ENCODE measurements at regions not wholly inside any gene's neighbourhood (a gene's known extent, or its start where the extent isn't known, plus 50 kb on each side); places are given as distances from the start of the nearest gene placed in this dataset.

- H3K9ac ChIP-seq (ENCODE audit: low read depth, low read length): no peak overlapping the region
- H3K27me3 ChIP-seq (ENCODE audit: control insufficient read depth, insufficient read depth, low read length): no peaks in the 10 kb centered on the region
- H3K9me3 ChIP-seq (ENCODE audit: control insufficient read depth, insufficient read depth, low read length): no peaks in the 10 kb centered on the region
- no peaks in the 10 kb centered on the region for H3K36me3 ChIP-seq (ENCODE audit: control insufficient read depth, insufficient read depth, low read length)
- H3K4me1 ChIP-seq (ENCODE audit: control insufficient read depth, insufficient read depth, low read length): no peaks in the 10 kb centered on the region
- H3K4me3 ChIP-seq (ENCODE audit: low read depth, low read length): no peak overlapping the region
Observed at GRCh38 chr4:96003951-96004740, 164.3 kb downstream of the PDHA2 start.

GRCh38 chr4:96009427-96010119 lies 169.7 kb downstream of the PDHA2 start:
- Histone ChIP-seq H3K36me3 (ENCODE audit: control insufficient read depth, insufficient read depth, low read length) (no peaks in the 10 kb centered on the region), H3K4me3 (ENCODE audit: low read depth, low read length) (no peak overlapping the region), H3K9ac (ENCODE audit: low read depth, low read length) (no peak overlapping the region), H3K4me1 (ENCODE audit: control insufficient read depth, insufficient read depth, low read length) (peaks cover 2% of the 10 kb centered on the region), H3K27me3 (ENCODE audit: control insufficient read depth, insufficient read depth, low read length) (no peaks in the 10 kb centered on the region), H3K9me3 (ENCODE audit: control insufficient read depth, insufficient read depth, low read length) (no peaks in the 10 kb centered on the region)

DNA sequence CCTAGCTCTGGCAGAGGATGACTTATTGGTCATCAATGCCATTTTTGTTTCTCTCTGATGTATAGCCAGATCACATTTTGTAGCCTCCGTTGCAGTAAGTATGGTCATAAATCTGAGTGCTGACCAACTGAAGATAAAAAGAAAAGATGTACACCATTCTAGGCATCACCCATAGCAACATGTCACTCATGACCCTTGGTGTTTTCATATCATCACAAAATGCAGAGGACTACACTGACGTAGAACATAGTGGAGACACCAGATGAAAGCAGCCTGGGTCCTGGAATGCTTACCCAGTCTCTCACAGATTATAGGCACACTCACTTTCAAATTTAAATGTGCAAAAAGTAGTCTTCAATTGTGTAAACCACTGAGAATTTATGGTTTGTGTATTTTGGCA lies 172.8 kb downstream of the PDHA2 start:
- H3K36me3 ChIP-seq (ENCODE audit: control insufficient read depth, insufficient read depth, low read length): no peaks in the 10 kb centered on the region
- no peaks in the 10 kb centered on the region for H3K27me3 ChIP-seq (ENCODE audit: control insufficient read depth, insufficient read depth, low read length)
- H3K4me1 ChIP-seq (ENCODE audit: control insufficient read depth, insufficient read depth, low read length): peaks cover 2% of the 10 kb centered on the region
- H3K9me3 ChIP-seq (ENCODE audit: control insufficient read depth, insufficient read depth, low read length): no peaks in the 10 kb centered on the region
- H3K4me3 ChIP-seq (ENCODE audit: low read depth, low read length): no peak overlapping the region
- H3K9ac ChIP-seq (ENCODE audit: low read depth, low read length): no peak overlapping the region

DNA sequence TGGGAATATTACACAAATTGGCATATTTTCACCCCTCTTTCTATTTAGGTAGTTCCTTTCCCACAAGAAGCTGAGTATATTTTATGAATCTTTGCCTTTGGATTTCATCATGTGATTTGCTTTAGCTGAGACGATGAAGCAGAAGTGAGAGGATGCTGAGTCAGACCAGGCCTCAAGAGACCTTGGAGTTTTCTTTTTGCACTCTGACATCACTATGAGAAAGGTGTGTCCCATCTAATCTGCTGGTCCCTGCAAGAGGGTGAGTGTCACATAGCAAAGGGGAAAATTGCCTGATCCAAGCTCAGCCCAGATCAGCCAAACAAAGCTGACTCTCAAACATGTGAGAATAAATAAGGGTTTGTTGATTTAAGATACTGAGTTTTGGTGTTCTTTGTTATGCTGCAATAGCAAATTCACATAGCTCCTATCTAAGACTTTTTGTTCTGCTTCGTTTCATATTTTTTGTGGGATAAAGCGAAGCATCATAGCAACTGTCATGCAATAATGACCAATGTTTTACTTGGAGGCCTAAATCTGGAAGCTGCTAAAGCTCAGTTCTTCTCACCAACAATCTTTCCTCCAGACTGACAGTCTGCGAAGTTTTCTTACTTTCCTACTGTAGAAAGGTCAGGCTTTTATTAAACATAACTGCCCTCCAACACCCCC lies 176.9 kb downstream of the PDHA2 start:
- no peaks in the 10 kb centered on the region for H3K36me3 ChIP-seq (ENCODE audit: control insufficient read depth, insufficient read depth, low read length)
- H3K27me3 ChIP-seq (ENCODE audit: control insufficient read depth, insufficient read depth, low read length): no peaks in the 10 kb centered on the region
- H3K4me3 ChIP-seq (ENCODE audit: low read depth, low read length): no peak overlapping the region
- H3K9me3 ChIP-seq (ENCODE audit: control insufficient read depth, insufficient read depth, low read length): no peaks in the 10 kb centered on the region
- peaks cover 2% of the 10 kb centered on the region for H3K4me1 ChIP-seq (ENCODE audit: control insufficient read depth, insufficient read depth, low read length)
- H3K9ac ChIP-seq (ENCODE audit: low read depth, low read length): no peak overlapping the region

DNA sequence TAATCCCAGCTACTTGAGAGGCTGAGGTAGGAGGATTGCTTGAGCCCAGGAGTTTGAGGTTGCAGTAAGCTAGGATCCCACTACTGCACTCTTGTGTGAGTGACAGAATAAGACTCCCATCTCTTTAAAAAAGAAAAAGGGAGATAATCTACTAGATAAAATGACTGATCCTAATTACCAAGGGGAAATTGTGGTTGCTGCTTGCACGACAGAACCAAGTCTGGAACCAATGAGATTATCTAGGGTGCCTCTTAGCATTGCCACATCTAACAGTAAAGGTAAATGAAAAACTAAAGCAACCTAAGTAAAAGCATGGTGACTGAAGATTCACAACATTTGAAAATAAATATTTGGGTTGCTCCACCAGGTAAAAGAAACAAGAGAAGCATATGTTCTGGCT lies 185.1 kb downstream of the PDHA2 start:
- H3K9ac ChIP-seq (ENCODE audit: low read depth, low read length): no peak overlapping the region
- no peaks in the 10 kb centered on the region for H3K4me1 ChIP-seq (ENCODE audit: control insufficient read depth, insufficient read depth, low read length)
- H3K9me3 ChIP-seq (ENCODE audit: control insufficient read depth, insufficient read depth, low read length): no peaks in the 10 kb centered on the region
- H3K27me3 ChIP-seq (ENCODE audit: control insufficient read depth, insufficient read depth, low read length): no peaks in the 10 kb centered on the region
- H3K36me3 ChIP-seq (ENCODE audit: control insufficient read depth, insufficient read depth, low read length): no peaks in the 10 kb centered on the region
- no peak overlapping the region for H3K4me3 ChIP-seq (ENCODE audit: low read depth, low read length)

DNA sequence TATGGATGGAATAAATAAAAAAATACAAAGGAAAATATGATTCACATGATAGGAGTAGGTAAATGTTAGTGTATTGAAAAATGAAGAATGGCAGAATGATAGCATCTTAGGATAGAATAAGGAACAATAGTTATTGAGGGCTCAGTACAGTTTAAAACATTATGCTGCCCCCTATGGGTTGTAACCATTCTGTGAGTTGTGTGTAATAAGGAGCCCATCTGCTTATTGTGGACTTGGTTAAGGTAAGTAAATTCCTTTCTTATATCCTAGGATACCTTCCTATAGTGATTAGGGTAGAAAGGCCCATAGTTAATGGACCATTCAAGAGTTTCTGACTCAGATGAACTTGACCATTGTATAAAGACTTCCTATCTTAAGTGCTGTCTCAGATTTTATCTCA lies 195.8 kb downstream of the PDHA2 start:
- H3K27me3 ChIP-seq (ENCODE audit: control insufficient read depth, insufficient read depth, low read length): no peaks in the 10 kb centered on the region
- no peak overlapping the region for H3K4me3 ChIP-seq (ENCODE audit: low read depth, low read length)
- H3K4me1 ChIP-seq (ENCODE audit: control insufficient read depth, insufficient read depth, low read length): no peaks in the 10 kb centered on the region
- no peaks in the 10 kb centered on the region for H3K9me3 ChIP-seq (ENCODE audit: control insufficient read depth, insufficient read depth, low read length)
- H3K36me3 ChIP-seq (ENCODE audit: control insufficient read depth, insufficient read depth, low read length): no peaks in the 10 kb centered on the region
- H3K9ac ChIP-seq (ENCODE audit: low read depth, low read length): no peak overlapping the region

DNA sequence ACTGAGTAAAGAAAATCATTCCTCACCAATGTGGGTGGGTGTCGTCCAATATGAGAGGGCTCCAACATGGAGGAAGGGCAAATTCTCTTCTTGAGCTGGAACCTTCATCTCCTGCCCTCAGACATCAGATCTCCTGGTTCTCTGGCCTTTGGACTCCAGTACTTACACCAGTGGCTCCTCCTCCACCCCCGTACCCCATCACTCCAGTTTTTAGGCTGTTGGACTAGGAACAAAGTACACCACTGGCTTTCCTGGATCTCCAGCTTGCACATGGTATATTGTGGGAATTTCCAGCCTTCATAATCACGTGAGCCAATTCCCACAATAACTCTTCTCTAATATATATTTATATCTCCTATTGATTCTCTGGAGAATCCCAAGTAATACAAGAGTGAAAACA lies 196.9 kb downstream of the PDHA2 start:
- Histone ChIP-seq H3K36me3 (ENCODE audit: control insufficient read depth, insufficient read depth, low read length) (no peaks in the 10 kb centered on the region), H3K4me1 (ENCODE audit: control insufficient read depth, insufficient read depth, low read length) (no peaks in the 10 kb centered on the region), H3K4me3 (ENCODE audit: low read depth, low read length) (no peak overlapping the region), H3K9me3 (ENCODE audit: control insufficient read depth, insufficient read depth, low read length) (no peaks in the 10 kb centered on the region), H3K9ac (ENCODE audit: low read depth, low read length) (no peak overlapping the region), H3K27me3 (ENCODE audit: control insufficient read depth, insufficient read depth, low read length) (no peaks in the 10 kb centered on the region)

- H3K9me3 ChIP-seq (ENCODE audit: control insufficient read depth, insufficient read depth, low read length): no peaks in the 10 kb centered on the region
- H3K9ac ChIP-seq (ENCODE audit: low read depth, low read length): no peak overlapping the region
- H3K36me3 ChIP-seq (ENCODE audit: control insufficient read depth, insufficient read depth, low read length): no peaks in the 10 kb centered on the region
- no peak overlapping the region for H3K4me3 ChIP-seq (ENCODE audit: low read depth, low read length)
- H3K27me3 ChIP-seq (ENCODE audit: control insufficient read depth, insufficient read depth, low read length): no peaks in the 10 kb centered on the region
- H3K4me1 ChIP-seq (ENCODE audit: control insufficient read depth, insufficient read depth, low read length): no peaks in the 10 kb centered on the region
Observed at GRCh38 chr4:96037705-96038104, 197.8 kb downstream of the PDHA2 start.

DNA sequence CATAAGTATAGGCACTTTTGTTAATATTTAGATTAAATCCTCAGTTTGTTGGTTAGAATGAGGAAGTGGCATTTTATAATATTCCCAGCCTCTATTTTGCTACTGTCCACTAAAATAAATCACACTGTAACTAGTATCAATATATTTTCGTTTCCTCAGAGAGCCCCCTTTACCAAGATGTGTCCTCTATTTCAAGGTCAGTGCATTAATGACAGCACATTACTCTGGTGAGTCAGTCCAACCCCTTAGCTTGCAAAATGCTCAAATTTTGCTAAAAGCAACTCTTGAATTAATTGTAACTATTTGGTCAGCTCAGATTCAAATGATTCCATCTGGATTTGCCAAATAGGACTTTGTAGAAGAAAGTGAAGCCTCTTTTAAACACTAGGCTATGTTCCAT lies 199.3 kb downstream of the PDHA2 start:
- Histone ChIP-seq H3K9me3 (ENCODE audit: control insufficient read depth, insufficient read depth, low read length) (no peaks in the 10 kb centered on the region), H3K27me3 (ENCODE audit: control insufficient read depth, insufficient read depth, low read length) (no peaks in the 10 kb centered on the region), H3K4me1 (ENCODE audit: control insufficient read depth, insufficient read depth, low read length) (no peaks in the 10 kb centered on the region), H3K4me3 (ENCODE audit: low read depth, low read length) (no peak overlapping the region), H3K36me3 (ENCODE audit: control insufficient read depth, insufficient read depth, low read length) (no peaks in the 10 kb centered on the region), H3K9ac (ENCODE audit: low read depth, low read length) (no peak overlapping the region)

DNA sequence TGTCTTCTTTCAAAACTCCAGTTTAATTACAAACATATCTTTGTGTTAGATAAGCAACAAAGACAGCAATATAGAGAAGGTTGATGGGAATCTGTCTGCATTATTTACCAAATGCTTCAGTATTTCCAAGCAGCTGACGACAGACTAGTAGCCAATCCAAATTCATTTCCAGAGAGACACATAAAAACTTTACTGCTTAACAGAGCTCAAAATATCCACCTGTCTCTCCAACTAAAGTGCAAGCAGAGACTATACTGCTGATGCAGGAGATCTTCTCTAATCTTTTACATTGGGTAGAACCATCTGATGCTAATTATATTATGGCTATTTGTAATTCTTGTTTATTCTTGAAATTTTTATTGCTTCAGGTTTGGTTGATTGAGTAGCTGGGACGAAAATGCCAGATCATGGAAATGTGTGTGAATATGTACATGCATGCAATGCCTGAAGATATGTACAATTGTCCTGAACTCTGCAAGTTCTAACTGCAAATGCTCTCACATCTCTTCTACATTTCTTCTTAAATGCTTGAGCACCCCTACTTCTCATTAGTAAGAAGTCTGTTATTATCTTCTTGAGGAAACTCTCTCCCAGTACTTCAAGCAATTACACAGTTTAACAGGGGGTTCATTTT lies 200.0 kb downstream of the PDHA2 start:
- no peaks in the 10 kb centered on the region for H3K9me3 ChIP-seq (ENCODE audit: control insufficient read depth, insufficient read depth, low read length)
- no peaks in the 10 kb centered on the region for H3K4me1 ChIP-seq (ENCODE audit: control insufficient read depth, insufficient read depth, low read length)
- H3K36me3 ChIP-seq (ENCODE audit: control insufficient read depth, insufficient read depth, low read length): no peaks in the 10 kb centered on the region
- H3K9ac ChIP-seq (ENCODE audit: low read depth, low read length): no peak overlapping the region
- no peak overlapping the region for H3K4me3 ChIP-seq (ENCODE audit: low read depth, low read length)
- H3K27me3 ChIP-seq (ENCODE audit: control insufficient read depth, insufficient read depth, low read length): no peaks in the 10 kb centered on the region

DNA sequence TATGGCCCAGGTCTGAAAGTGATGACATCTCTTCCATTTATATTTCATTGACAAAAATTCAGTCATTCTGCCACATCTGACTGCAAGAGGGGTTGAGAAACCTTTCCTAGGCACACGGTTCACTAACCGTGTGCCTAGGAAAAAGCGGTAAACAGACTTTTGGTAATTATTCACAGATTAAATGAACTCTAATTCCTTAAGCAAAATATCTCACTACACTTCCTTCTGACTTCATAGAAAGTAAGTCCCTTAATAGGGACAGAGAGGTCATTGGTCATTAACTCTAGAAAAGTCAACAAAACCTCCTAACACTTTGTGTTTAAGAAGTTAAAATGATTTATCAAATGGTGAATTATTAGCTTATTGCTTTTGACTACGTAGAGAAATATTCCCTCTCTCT lies 205.1 kb downstream of the PDHA2 start:
- no peaks in the 10 kb centered on the region for H3K27me3 ChIP-seq (ENCODE audit: control insufficient read depth, insufficient read depth, low read length)
- no peak overlapping the region for H3K4me3 ChIP-seq (ENCODE audit: low read depth, low read length)
- no peak overlapping the region for H3K9ac ChIP-seq (ENCODE audit: low read depth, low read length)
- H3K4me1 ChIP-seq (ENCODE audit: control insufficient read depth, insufficient read depth, low read length): no peaks in the 10 kb centered on the region
- H3K36me3 ChIP-seq (ENCODE audit: control insufficient read depth, insufficient read depth, low read length): no peaks in the 10 kb centered on the region
- no peaks in the 10 kb centered on the region for H3K9me3 ChIP-seq (ENCODE audit: control insufficient read depth, insufficient read depth, low read length)
